ENCODE measurements at regions not wholly inside any gene's neighbourhood (a gene's known extent, or its start where the extent isn't known, plus 50 kb on each side); places are given as distances from the start of the nearest gene placed in this dataset.

DNA sequence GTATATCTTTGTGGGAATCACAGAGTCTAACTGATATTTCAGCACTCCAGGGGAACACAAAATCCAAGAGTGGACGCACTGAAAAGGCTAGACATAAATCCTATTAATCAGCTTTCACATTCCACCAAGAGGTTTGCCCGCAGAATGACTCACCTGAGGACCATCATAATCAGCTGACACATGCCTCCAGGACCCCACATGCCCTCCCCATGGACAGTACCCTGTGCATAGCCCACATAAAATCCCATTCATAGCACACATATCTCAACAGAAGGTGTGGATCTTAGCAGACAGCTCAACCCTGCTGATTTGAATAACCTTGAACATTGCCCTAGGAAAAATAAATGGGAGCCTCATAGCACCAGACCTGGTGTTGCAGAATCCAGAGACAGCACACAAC lies 246.8 kb upstream of the TENT5A start:
- Histone ChIP-seq H3K4me1 (ENCODE audit: control insufficient read depth in 1 of 2, low read depth in 2 of 2) (peaks cover 19 to 27% of the 10 kb centered on the region in 2 donors), H3K9me3 (no peaks in the 10 kb centered on the region), H3K27me3 (replicated peaks; ENCODE audit: insufficient read depth) (no peaks in the 10 kb centered on the region), H3K4me3 (no peak overlapping the region), H3K36me3 (no peaks in the 10 kb centered on the region), H3K27ac (no peak overlapping the region)
- TF ChIP-seq, protein P1, sequence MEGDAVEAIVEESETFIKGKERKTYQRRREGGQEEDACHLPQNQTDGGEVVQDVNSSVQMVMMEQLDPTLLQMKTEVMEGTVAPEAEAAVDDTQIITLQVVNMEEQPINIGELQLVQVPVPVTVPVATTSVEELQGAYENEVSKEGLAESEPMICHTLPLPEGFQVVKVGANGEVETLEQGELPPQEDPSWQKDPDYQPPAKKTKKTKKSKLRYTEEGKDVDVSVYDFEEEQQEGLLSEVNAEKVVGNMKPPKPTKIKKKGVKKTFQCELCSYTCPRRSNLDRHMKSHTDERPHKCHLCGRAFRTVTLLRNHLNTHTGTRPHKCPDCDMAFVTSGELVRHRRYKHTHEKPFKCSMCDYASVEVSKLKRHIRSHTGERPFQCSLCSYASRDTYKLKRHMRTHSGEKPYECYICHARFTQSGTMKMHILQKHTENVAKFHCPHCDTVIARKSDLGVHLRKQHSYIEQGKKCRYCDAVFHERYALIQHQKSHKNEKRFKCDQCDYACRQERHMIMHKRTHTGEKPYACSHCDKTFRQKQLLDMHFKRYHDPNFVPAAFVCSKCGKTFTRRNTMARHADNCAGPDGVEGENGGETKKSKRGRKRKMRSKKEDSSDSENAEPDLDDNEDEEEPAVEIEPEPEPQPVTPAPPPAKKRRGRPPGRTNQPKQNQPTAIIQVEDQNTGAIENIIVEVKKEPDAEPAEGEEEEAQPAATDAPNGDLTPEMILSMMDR (IDR thresholded peaks at IDR 0.05), result no peak
- ATAC-seq (ENCODE audit: insufficient number of reproducible peaks, low FRiP score, low read depth), result no peak
- no peak for DNase-seq (ENCODE audit: low spot score)

DNA sequence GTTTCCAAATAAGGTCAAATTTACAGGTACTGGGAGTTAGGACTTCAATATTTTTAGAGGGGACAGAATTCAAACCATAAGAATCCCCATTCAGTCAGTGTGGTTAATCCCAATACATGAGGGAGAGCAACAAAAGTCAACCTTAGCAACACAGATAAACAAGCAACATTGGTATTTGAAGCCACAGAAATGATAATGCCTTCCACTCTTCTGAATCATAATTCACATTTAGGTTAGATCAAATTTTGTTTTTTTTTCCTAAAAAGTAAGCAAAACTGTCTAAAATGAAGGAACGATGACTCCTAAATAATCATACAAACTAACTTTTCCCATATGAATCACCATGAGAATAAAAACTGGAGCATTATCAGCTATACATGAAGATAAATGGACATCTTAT lies 246.0 kb upstream of the TENT5A start:
- DNase-seq (ENCODE audit: low spot score) (no peak), ATAC-seq (ENCODE audit: insufficient number of reproducible peaks, low FRiP score, low read depth) (no peak)
- Histone ChIP-seq H3K4me1 (ENCODE audit: control insufficient read depth in 1 of 2, low read depth in 2 of 2) (peaks cover 19 to 27% of the 10 kb centered on the region in 2 donors), H3K27ac (peak overlapping the region in 1 of 2 donors; percentile 86), H3K36me3 (no peaks in the 10 kb centered on the region), H3K9me3 (no peaks in the 10 kb centered on the region), H3K4me3 (no peak overlapping the region), H3K27me3 (replicated peaks; ENCODE audit: insufficient read depth) (no peaks in the 10 kb centered on the region)
- TF ChIP-seq, protein P1 (IDR thresholded peaks at IDR 0.05), result no peak

DNA sequence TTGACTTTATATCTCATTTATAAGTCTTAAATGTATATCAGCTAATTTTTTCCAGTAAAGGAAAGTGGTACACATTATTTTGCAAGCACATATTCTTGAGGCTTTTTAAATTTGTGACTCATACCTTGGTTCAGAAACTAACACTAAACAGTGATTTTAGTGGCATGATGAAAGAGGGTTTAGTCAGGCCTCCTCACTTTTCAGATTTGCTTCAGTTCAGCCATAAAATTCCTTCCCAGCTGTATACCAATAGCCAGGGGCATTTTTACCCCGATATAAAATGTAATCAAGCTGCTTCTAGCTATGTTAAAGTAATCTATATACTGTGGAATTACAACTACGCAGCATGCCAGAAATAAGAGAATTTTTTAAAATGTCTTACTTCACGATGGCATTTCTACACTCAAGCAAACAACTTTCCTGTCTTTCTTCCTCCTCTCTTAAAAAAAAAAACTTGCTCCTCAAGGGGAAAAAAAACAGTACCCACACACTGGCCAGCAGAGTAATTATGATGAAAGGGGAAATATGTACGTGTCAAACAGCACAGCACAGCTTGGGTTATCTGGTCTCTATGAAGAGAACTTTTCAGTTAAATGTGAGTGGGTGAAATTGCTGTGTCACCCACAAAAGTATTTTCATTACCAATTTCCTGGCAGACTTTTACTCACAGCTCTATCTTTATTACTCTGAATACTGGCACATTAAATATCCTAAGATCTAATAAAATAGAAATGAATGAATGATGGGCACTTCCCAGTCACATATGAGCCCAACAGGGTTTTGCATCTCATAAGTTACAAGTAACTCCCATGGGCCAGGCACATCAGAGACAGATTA lies 244.8 kb upstream of the TENT5A start:
- H3K27me3 ChIP-seq (replicated peaks; ENCODE audit: insufficient read depth), result no peaks in the 10 kb centered on the region
- TF ChIP-seq, protein P1 (IDR thresholded peaks at IDR 0.05), result no peak
- H3K4me3 ChIP-seq, result no peak overlapping the region
- no peaks in the 10 kb centered on the region for H3K36me3 ChIP-seq
- peaks cover 19 to 27% of the 10 kb centered on the region in 2 donors for H3K4me1 ChIP-seq (ENCODE audit: control insufficient read depth in 1 of 2, low read depth in 2 of 2)
- H3K9me3 ChIP-seq, result no peaks in the 10 kb centered on the region
- ATAC-seq (ENCODE audit: insufficient number of reproducible peaks, low FRiP score, low read depth) (peak; percentile 72), DNase-seq (ENCODE audit: low spot score) (no peak)
- peak overlapping the region; percentile 76 to 86 for H3K27ac ChIP-seq

DNA sequence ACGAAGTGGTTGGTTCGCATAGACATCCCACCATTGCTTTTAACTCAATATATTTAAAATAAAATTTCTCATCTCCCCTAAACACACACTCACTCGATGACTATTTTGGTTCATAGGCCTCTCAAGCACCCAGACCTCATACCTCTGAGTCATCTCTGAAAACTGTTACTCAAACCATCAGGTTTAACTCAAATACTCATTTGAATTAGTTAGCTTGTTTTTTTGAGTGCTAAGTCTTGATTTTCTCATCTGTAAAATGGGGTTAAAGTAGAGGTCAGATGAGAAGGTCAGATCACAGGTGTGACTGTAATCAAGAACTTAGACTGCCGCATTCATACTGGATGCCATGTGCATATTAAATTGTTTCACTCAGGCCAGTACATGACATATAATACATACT lies 243.9 kb upstream of the TENT5A start:
- DNase-seq (ENCODE audit: low spot score), result no peak
- Histone ChIP-seq H3K4me3 (no peak overlapping the region), H3K9me3 (no peaks in the 10 kb centered on the region), H3K27me3 (replicated peaks; ENCODE audit: insufficient read depth) (no peaks in the 10 kb centered on the region), H3K36me3 (no peaks in the 10 kb centered on the region), H3K27ac (peak overlapping the region; percentile 76 to 86), H3K4me1 (ENCODE audit: control insufficient read depth in 1 of 2, low read depth in 2 of 2) (peaks cover 19 to 27% of the 10 kb centered on the region in 2 donors)
- peak; percentile 46 for ATAC-seq (ENCODE audit: insufficient number of reproducible peaks, low FRiP score, low read depth)
- TF ChIP-seq, protein P1 (IDR thresholded peaks at IDR 0.05), result no peak

DNA sequence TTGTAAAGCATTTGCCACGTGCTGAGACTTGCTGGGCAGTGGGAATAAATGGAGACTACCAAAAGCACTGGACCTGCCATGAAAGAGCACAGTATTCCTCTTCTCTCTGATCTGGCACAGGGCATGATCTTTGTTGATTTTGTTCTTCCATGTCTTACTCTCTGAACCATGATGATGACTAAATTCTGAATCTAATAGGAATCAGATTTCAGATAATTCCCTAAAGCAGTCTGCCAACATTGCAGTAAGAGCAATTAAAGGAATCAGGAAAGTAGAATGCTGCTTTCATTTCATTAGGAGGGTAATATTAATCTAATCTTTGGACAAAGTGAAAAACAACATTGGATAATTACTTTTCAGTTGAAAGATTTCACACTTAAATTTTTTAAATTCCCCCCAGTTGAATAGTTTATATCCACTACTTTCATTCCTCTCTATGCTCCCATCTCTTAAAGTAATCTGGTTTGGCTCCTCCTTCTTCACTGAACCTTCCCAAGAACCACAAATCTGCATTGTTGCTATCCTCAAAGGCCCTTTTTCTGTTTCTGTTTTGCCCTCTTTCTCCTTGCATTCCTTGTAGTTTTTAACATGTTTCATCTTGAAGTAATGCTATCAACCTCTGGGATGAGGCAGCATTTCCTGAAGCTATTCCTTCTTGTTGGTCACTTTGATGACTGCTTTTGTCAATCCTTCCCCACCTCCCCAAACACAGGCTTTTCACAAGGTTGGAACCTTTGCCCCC lies 243.2 kb upstream of the TENT5A start:
- Histone ChIP-seq H3K36me3 (no peaks in the 10 kb centered on the region), H3K9me3 (no peaks in the 10 kb centered on the region), H3K27ac (peak overlapping the region in 1 of 2 donors; percentile 86), H3K4me3 (no peak overlapping the region), H3K4me1 (ENCODE audit: control insufficient read depth in 1 of 2, low read depth in 2 of 2) (peaks cover 19 to 27% of the 10 kb centered on the region in 2 donors), H3K27me3 (replicated peaks; ENCODE audit: insufficient read depth) (no peaks in the 10 kb centered on the region)
- ATAC-seq (ENCODE audit: insufficient number of reproducible peaks, low FRiP score, low read depth) (no peak), DNase-seq (ENCODE audit: low spot score) (no peak)
- TF ChIP-seq, protein P1 (IDR thresholded peaks at IDR 0.05), result no peak

All from thoracic aorta (tissue), 2 donors.